NCI-H1048 (cell line): ENCODE measurements at regions not wholly inside any gene's neighbourhood (a gene's known extent, or its start where the extent isn't known, plus 50 kb on each side); places are given as distances from the start of the nearest gene placed in this dataset.
A peak's percentile ranks its signal among the peaks of the same experiment; 100 is the strongest.
"Not testable (repeated sequence)": the region's sequence is repeated elsewhere in the genome, so short reads cannot be mapped to it uniquely, and the experiment has no call there.

Experiments
- DNase-seq: peaks from one replicate; lab custom pipeline; 2025; lab: John Stamatoyannopoulos, UW

- not testable (repeated sequence) for DNase-seq
Observed at GRCh38 chr3:192968901-192969300, 51.2 kb upstream of the MB21D2 start.

DNA sequence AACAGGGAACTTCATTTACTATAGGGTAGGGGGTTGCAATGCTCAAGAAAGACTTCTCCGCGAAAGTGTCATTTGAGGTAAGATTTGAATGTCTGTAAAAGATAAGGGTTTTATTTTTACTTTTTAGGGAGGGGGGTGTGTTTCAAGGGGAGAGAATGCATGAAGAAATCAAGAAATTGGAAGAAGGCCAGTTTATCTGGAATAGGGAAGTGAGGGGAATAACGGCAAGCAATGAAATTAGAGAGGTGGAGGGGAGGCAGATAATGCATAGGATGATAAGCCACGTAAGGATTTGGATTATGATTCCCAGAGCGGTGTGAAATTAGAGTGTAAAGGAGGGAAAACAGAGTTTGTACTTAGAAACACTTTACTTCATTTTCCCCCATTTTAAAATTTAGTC is 63.0 kb upstream of the MB21D2 start:
- no peak for DNase-seq

DNA sequence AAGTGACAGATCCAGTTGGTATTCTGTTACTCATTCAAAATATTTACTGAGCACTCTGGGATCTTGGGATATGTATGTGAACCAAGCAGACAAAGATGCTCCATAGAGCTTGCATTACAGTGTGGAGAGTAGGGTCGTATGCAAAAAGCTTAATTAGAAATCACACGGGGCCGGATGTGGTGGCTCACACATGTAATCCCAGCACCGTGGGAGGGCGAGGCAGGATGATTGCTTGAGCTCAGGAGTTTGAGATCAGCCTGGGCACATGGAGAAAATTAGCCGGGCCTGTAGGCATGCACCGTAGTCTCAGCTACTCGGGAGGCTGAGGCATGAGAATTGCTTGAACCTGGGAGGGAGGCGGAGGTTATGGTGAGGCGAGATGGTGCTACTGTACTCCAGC is 68.7 kb upstream of the MB21D2 start:
- DNase-seq, result no peak

GRCh38 chr3:192991356-192991755 is 73.7 kb upstream of the MB21D2 start:
- no peak for DNase-seq

GRCh38 chr3:192992361-192992760 is 74.7 kb upstream of the MB21D2 start:
- no peak for DNase-seq

GRCh38 chr3:192993411-192993810 is 75.8 kb upstream of the MB21D2 start:
- no peak for DNase-seq

DNA sequence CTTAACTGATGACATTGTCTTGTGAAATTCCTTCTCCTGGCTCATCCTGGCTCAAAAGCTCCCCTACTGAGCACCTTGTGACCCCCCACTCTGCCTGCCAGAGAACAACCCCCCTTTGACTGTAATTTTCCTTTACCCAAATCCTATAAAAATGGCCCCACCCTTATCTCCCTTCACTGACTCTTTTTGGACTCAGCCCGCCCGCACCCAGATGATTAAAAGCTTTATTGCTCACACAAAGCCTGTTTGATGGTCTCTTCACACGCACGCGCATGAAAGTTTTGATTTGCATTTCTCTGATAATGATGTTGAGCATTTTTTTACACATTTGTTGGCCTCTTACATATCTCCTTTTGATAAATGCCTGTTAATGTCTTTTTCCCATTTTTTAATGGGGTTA is 83.5 kb upstream of the MB21D2 start:
- DNase-seq, result peak; percentile 35

DNA sequence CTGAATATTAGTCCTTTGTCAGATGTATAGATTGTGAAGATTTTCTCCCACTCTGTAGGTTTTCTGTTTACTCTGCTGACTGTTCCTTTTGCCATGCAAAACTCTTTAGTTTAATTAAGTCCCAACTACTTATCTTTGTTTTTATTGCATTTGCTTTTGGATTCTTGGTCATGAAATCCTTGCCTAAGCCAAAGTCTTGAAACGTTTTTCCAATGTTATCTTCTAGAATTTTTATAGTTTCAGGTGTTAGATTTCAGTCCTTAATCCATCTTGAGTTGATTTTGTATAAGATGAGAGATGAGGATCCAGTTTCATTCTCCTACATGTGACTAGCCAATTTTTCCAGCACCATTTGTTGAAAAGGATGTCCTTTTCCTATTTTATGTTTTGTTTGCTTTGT is 86.0 kb upstream of the MB21D2 start:
- not testable (repeated sequence) for DNase-seq

DNA sequence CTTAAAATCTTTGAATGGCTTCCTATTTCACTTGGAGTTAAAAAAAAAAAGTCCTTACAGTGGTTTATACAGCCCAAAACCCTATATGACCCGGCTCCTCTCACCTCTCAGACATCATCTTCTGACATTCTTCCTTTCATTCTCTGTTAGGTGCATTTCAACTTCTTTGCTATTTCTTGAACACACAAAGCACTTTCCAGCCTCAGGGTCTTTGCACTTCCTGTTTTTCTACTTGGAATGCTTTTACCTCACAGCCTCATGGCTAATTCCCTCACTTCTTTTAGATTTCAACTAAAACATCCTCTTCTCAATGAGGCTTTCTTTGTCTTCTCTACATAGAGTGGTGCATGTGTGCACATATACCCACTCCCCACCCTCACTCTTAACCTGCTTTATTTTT is 91.0 kb upstream of the MB21D2 start:
- DNase-seq, result no peak

GRCh38 chr3:193010191-193010590 is 92.5 kb upstream of the MB21D2 start:
- DNase-seq, result no peak

- no peak for DNase-seq
Observed at GRCh38 chr3:193011958-193012357, 94.3 kb upstream of the MB21D2 start.

DNA sequence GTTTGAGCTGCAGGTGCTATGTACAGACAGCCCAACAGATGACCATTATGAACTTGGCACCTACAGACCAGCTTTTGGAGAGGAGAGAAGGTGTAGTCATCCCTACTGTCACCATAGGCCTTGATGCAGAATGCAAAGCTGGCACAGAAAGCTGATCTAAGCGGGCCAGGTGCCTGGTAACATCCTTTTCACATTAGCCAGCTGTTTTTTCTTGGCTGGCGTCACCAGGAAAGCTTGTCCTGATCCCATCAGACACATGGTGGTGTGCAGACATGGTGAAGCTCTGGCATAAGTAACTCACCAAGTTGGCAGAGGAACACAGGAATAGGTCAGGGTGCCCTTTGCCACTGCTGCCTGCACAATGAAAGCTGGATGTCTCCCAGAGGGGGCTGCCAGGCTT is 97.2 kb upstream of the MB21D2 start:
- no peak for DNase-seq

GRCh38 chr3:193016437-193016901 is 98.8 kb upstream of the MB21D2 start:
- DNase-seq, result no peak

DNA sequence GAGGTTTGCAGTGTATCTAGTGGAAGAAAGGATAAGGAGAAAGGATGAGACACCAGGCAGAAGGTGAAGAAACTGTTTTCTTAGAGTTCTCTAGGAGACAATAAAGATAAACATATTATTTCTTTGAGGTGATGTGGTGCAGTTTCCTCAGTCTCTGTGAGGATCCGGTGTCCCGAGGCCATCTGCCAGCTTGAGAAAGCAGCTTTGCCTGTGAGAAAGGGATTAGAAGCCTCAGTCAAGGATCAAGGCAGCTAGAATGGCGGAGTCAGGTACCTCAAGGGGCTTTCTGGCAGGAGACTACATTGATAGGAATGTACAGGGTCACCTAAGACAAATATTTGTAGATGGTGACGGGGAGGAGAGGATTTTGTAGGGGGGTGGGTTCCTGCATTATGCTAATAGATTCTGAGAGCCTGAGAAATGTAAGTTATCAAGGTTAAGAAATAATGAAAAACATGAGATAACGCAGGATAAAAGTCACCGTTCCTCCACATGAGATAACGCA is 103.9 kb upstream of the MB21D2 start:
- no peak for DNase-seq

- DNase-seq, result no peak
Observed at GRCh38 chr3:193023218-193023617, 105.6 kb upstream of the MB21D2 start.

GRCh38 chr3:193028258-193028657 is 110.6 kb upstream of the MB21D2 start:
- DNase-seq, result no peak

DNA sequence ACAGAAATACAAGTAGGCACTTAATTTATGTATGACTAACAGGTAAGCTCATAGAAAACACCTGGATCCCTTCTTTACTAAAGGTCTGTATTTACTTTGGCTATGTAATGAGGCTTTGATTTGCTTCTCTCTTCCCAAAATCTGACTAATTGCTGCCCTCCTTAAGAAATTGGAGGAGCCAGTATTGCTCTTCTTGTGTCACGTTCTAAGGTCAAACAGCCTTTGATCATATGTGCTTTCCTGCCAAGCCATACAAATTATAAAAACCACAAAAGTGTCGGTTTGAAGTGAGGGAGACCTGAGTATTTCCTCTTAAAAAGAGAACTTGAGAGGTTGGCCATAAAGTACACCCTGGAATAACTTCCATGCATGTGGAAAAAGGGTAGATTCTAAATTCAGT is 112.1 kb upstream of the MB21D2 start:
- no peak for DNase-seq

- DNase-seq, result no peak
Observed at GRCh38 chr3:193030276-193030675, 112.6 kb upstream of the MB21D2 start.

DNA sequence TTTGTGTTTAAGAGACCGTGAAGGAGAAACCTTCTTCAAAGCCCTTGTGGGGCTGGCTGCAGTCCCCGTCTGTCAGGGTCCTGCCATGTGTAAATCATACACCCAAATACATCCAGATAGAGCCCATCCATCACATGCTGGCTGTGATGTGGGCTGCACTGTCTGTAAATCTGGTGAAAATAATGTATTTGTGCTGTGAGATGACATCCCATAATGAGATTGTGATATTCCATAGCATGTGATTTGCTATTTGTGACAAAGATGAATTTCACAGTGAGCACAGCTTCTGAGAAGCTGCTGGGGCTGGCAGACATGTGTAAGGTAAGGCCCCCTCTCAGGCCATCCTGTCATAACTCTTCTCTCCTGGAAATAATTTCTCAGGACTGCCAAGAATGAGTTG is 114.3 kb upstream of the MB21D2 start:
- DNase-seq, result no peak

DNA sequence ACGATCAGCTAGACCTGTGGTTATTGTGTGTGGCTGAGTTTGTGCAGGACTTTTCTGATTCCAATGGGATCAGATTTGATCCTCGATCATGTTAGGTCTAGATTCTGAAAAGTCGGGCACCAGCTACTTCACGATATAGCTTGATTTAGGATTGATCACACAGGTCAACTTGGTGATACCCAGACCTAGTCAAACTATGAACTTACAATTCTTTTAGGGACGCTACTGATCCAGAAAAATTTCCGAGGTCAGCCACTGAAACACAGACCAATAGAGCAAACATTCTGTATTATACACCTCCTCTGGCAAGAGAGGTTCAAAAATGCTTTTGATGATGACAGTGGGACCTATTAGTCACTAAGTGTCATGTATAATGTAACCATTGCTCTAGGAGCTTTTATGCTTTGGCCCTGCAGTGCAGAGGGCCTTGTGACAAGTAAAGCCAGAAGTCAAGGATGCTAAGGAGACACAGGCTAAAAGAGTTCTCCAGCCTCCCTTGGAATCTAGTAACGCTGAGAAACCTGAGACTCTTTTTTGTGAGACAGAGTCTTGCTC is 115.6 kb upstream of the MB21D2 start:
- DNase-seq, result no peak

- DNase-seq, result not testable (repeated sequence)
Observed at GRCh38 chr3:193037828-193038227, 120.2 kb upstream of the MB21D2 start.

DNA sequence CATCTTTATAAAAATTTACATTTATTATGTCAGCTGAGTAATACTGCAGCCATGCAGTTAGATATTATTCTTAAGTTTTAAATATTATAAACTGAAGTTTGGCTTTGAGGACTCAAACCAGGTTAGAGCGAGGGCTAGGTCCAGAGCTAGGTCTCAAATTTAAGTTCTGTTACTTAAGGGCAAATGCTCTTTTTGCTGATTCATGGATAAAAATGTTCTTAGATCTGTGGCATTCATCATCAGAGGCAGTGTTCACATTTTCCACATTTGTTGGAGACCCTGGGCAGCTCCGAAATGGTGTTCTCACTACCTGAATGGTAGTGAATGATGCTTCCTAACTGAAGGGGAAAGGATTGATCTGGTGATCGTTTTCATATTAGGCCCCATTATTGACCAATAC is 121.4 kb upstream of the MB21D2 start:
- DNase-seq, result no peak

- peak; percentile 22 for DNase-seq
Observed at GRCh38 chr3:193040836-193041672, 123.4 kb upstream of the MB21D2 start.

DNA sequence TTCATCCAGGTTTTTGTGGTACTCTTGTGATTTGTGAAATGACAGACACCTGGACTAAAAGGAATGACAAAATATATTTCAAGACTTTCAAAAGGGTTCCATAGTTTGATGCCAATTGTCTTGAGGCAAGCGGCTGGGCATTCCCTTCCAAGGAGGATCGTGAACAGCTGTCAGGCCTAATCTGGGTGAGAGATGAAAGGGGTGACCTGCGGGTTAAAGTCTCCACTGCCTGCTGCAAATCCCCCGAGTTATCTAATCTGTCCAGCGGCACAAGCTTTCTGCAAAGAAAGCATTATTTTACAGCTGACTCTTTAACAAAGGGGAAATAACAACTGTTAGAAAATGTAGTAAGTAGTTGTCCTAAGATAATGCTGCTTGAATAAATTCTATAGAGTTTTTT is 128.7 kb upstream of the MB21D2 start:
- DNase-seq, result no peak
